Ovary (tissue), 7 donors: ENCODE measurements at regions not wholly inside any gene's neighbourhood (a gene's known extent, or its start where the extent isn't known, plus 50 kb on each side); places are given as distances from the start of the nearest gene placed in this dataset.

Experiments used
- DNase-seq, 5 donors: peaks; one replicate each; pipeline ENCODE4 v3.0.0-alpha.2; 2019 to 2020
- H3K27ac ChIP-seq, 2 donors: fragments of 200-600 bp; one replicate each; pipeline versions ENCODE4 v1.5.1 to v1.8.0; 2019 to 2022
- H3K27me3 ChIP-seq: fragments of 200-600 bp; one replicate; pipeline ENCODE4 v1.8.0; 2022
- H3K36me3 ChIP-seq: fragments of 200-600 bp; sonication (generic); one replicate; pipeline ENCODE4 v1.5.1; 2019
- H3K4me1 ChIP-seq: one replicate; pipeline ENCODE4 v1.8.1; 2013; ENCODE audit warnings: mild to moderate bottlenecking, moderate library complexity; ENCODE audit not compliant: insufficient read depth
- H3K4me3 ChIP-seq: fragments of 200-600 bp; sonication (generic); one replicate; pipeline ENCODE4 v1.5.1; 2017
- H3K9me3 ChIP-seq, 2 donors: fragments of 200-600 bp in 1 of 2; sonication (generic) in 1 of 2; one replicate each; pipeline versions ENCODE4 v1.5.1 to v1.8.1; 2013 to 2019; ENCODE audit warnings: mild to moderate bottlenecking in 1 of 2, moderate library complexity in 1 of 2
- CTCF ChIP-seq, 3 donors: fragments of 450-650 bp in 2 of 3; fragments of 200-600 bp in 1 of 3; IDR thresholded peaks; one replicate each; pipeline versions ENCODE4 v1.5.1 to v1.8.0; 2016 to 2022; ENCODE audit warnings: antibody characterized with exemption in 3 of 3, mild to moderate bottlenecking in 1 of 3
- EP300 ChIP-seq: sonication (generic); formaldehyde crosslinking; IDR thresholded peaks from one replicate; pipeline ENCODE4 v1.6.1; 2017; ENCODE audit warnings: antibody characterized with exemption
- POLR2A ChIP-seq: fragments of 450-650 bp; IDR thresholded peaks from one replicate; pipeline ENCODE4 v1.6.1; 2017; ENCODE audit warnings: antibody characterized with exemption, mild to moderate bottlenecking, moderate library complexity
- WGBS, 3 donors: extraction: QIAGEN DNeasy Blood & Tissue Kit in 1 of 3; methylation state at CpG; one replicate each; pipeline versions ENCODE4 v1.1.5 to v1.1.7; 2013 to 2017; 5-methylcytosine and 5-hydroxymethylcytosine counted together
- intact Hi-C, 4 donors: fragments of 100-400 bp; cut with DNase I; formaldehyde crosslinking; loops; one replicate each; pipeline versions ENCODE4 v1.11.0 to v1.15.1; 2022 to 2023
- donor health status: DM: no; HTN: no; CAD: no; lungs with moderate emphysema.
- donor health status: DM: no; HTN: no; CAD: no.
- donor health status: Bipolar disorder and iron deficiency.
- donor health status: DM: no; HTN: no; CAD: no.
- donor health status: DM: yes; HTN: yes; CAD: no.

GRCh38 chr14:22333422-22334274 is 255.4 kb downstream of the DAD1 start:
- peaks cover 4% of the 10 kb centered on the region for H3K4me1 ChIP-seq
- no peaks in the 10 kb centered on the region for H3K27me3 ChIP-seq
- H3K9me3 ChIP-seq: no peaks in the 10 kb centered on the region
- H3K4me3 ChIP-seq: no peak overlapping the region
- intact Hi-C loops: no loop called here
- no peak for DNase-seq
- H3K36me3 ChIP-seq: no peaks in the 10 kb centered on the region
- no peak for TF ChIP-seq CTCF (IDR thresholded peaks at IDR 0.05)
- TF ChIP-seq POLR2A: no peak
- no peak for TF ChIP-seq EP300
- WGBS, 3 donors: 49 to 56% (median 52%) methylated on average over 6 of the region's 6 CpGs
- H3K27ac ChIP-seq: no peak overlapping the region

GRCh38 chr14:22332686-22333421 is 256.2 kb downstream of the DAD1 start:
- TF ChIP-seq CTCF (IDR thresholded peaks at IDR 0.05) (no peak), POLR2A (no peak), EP300 (no peak)
- Histone ChIP-seq H3K36me3 (no peaks in the 10 kb centered on the region), H3K4me3 (no peak overlapping the region), H3K9me3 (no peaks in the 10 kb centered on the region), H3K4me1 (no peaks in the 10 kb centered on the region), H3K27ac (no peak overlapping the region), H3K27me3 (no peaks in the 10 kb centered on the region)
- WGBS, 3 donors: 83 to 88% (median 88%) methylated on average over 2 of the region's 2 CpGs
- intact Hi-C loops: no loop called here
- DNase-seq: no peak

- intact Hi-C loops: no loop called here
- no peak for TF ChIP-seq CTCF (IDR thresholded peaks at IDR 0.05)
- TF ChIP-seq POLR2A: no peak
- no peak for TF ChIP-seq EP300
Measured at GRCh38 chr14:22329371-22329770, 259.7 kb downstream of the DAD1 start.

GRCh38 chr14:22325676-22326400 is 263.2 kb downstream of the DAD1 start:
- intact Hi-C loops: no loop called here
- no peaks in the 10 kb centered on the region for H3K27me3 ChIP-seq
- no peaks in the 10 kb centered on the region for H3K36me3 ChIP-seq
- no peak overlapping the region for H3K27ac ChIP-seq
- DNase-seq: no peak
- H3K9me3 ChIP-seq: no peaks in the 10 kb centered on the region
- WGBS, 3 donors: 50 to 57% (median 53%) methylated on average over 2 of the region's 2 CpGs
- H3K4me1 ChIP-seq: no peaks in the 10 kb centered on the region
- TF ChIP-seq POLR2A: no peak
- no peak for TF ChIP-seq EP300
- no peak for TF ChIP-seq CTCF (IDR thresholded peaks at IDR 0.05)
- H3K4me3 ChIP-seq: no peak overlapping the region

More at GRCh38 chr14:22329371-22329770, 259.7 kb downstream of the DAD1 start:
- 45 to 52% (median 50%) methylated on average over 3 of the region's 3 CpGs for WGBS, 3 donors
- Histone ChIP-seq H3K27ac (no peak overlapping the region), H3K36me3 (no peaks in the 10 kb centered on the region), H3K4me3 (no peak overlapping the region), H3K9me3 (no peaks in the 10 kb centered on the region), H3K4me1 (no peaks in the 10 kb centered on the region), H3K27me3 (no peaks in the 10 kb centered on the region)
- DNase-seq: no peak
